ENCODE measurements at regions not wholly inside any gene's neighbourhood (a gene's known extent, or its start where the extent isn't known, plus 50 kb on each side); places are given as distances from the start of the nearest gene placed in this dataset.

GRCh38 chr20:22216984-22217383 lies 367.4 kb downstream of the FOXA2 start:
- Histone ChIP-seq H3F3A (ENCODE audit: low read length, unreplicated experiment) (no peaks in the 10 kb centered on the region), H3K27ac (ENCODE audit: low read length) (no peak overlapping the region), H4K20me1 (ENCODE audit: low read length) (no peaks in the 10 kb centered on the region), H3K79me2 (ENCODE audit: low read length) (no peaks in the 10 kb centered on the region), H2AFZ (ENCODE audit: low read length) (no peak overlapping the region), H3K9me3 (ENCODE audit: low read length) (no peaks in the 10 kb centered on the region), H3K27me3 (ENCODE audit: low read length) (peaks cover 96% of the 10 kb centered on the region), H3K36me3 (ENCODE audit: low read depth, low read length) (no peaks in the 10 kb centered on the region), H3K4me3 (ENCODE audit: low read length) (no peak overlapping the region), H3K9ac (ENCODE audit: low read length) (no peak overlapping the region), H3K9me2 (replicated peaks; ENCODE audit: low read length) (no peaks in the 10 kb centered on the region), H3K4me2 (ENCODE audit: low read length) (no peak overlapping the region), H3K4me1 (ENCODE audit: insufficient read depth, low read length) (no peaks in the 10 kb centered on the region)
- ChIA-PET POLR2A (ENCODE audit: unreplicated experiment) (no interaction called here), CTCF (no interaction called here)
- TF ChIP-seq EZH2 (IDR thresholded peaks at IDR 0.05; ENCODE audit: low read length, unreplicated experiment) (no peak), CTCF (conservative IDR thresholded peaks at IDR 0.05; ENCODE audit: low read depth, low read length) (no peak), EZH2phosphoT487 (IDR thresholded peaks at IDR 0.05; ENCODE audit: borderline replicate concordance, low read length) (no peak)
- BruUV-seq (replicated peaks) = no TSS peak
- no peak for DNase-seq
- ATAC-seq = no peak
- intact Hi-C loops (cut with micrococcal nuclease) = no loop called here

GRCh38 chr20:22214296-22214695 lies 370.1 kb downstream of the FOXA2 start:
- no peaks in the 10 kb centered on the region for H4K20me1 ChIP-seq (ENCODE audit: low read length)
- no peak overlapping the region for H3K9ac ChIP-seq (ENCODE audit: low read length)
- no TSS peak for BruUV-seq (replicated peaks)
- no peaks in the 10 kb centered on the region for H3K9me2 ChIP-seq (replicated peaks; ENCODE audit: low read length)
- DNase-seq = no peak
- no peaks in the 10 kb centered on the region for H3K79me2 ChIP-seq (ENCODE audit: low read length)
- ChIA-PET CTCF (no interaction called here), POLR2A (ENCODE audit: unreplicated experiment) (no interaction called here)
- intact Hi-C loops (cut with micrococcal nuclease) = no loop called here
- H3K9me3 ChIP-seq (ENCODE audit: low read length) = no peaks in the 10 kb centered on the region
- no peak overlapping the region for H3K4me3 ChIP-seq (ENCODE audit: low read length)
- no peaks in the 10 kb centered on the region for H3K36me3 ChIP-seq (ENCODE audit: low read depth, low read length)
- H3F3A ChIP-seq (ENCODE audit: low read length, unreplicated experiment) = no peaks in the 10 kb centered on the region
- peaks cover 86% of the 10 kb centered on the region for H3K27me3 ChIP-seq (ENCODE audit: low read length)
- no peaks in the 10 kb centered on the region for H3K4me1 ChIP-seq (ENCODE audit: insufficient read depth, low read length)
- H3K4me2 ChIP-seq (ENCODE audit: low read length) = no peak overlapping the region
- TF ChIP-seq CTCF (conservative IDR thresholded peaks at IDR 0.05; ENCODE audit: low read depth, low read length) (no peak), EZH2 (IDR thresholded peaks at IDR 0.05; ENCODE audit: low read length, unreplicated experiment) (no peak), EZH2phosphoT487 (IDR thresholded peaks at IDR 0.05; ENCODE audit: borderline replicate concordance, low read length) (no peak)
- no peak overlapping the region for H2AFZ ChIP-seq (ENCODE audit: low read length)
- no peak for ATAC-seq
- H3K27ac ChIP-seq (ENCODE audit: low read length) = no peak overlapping the region

GRCh38 chr20:22213271-22213670 lies 371.1 kb downstream of the FOXA2 start:
- DNase-seq = no peak
- Histone ChIP-seq H3K4me1 (ENCODE audit: insufficient read depth, low read length) (no peaks in the 10 kb centered on the region), H3K4me2 (ENCODE audit: low read length) (no peak overlapping the region), H3K9me2 (replicated peaks; ENCODE audit: low read length) (no peaks in the 10 kb centered on the region), H3K27ac (ENCODE audit: low read length) (no peak overlapping the region), H4K20me1 (ENCODE audit: low read length) (no peaks in the 10 kb centered on the region), H3F3A (ENCODE audit: low read length, unreplicated experiment) (no peaks in the 10 kb centered on the region), H3K79me2 (ENCODE audit: low read length) (no peaks in the 10 kb centered on the region), H3K36me3 (ENCODE audit: low read depth, low read length) (no peaks in the 10 kb centered on the region), H3K27me3 (ENCODE audit: low read length) (peaks cover 76% of the 10 kb centered on the region), H3K9me3 (ENCODE audit: low read length) (no peaks in the 10 kb centered on the region), H2AFZ (ENCODE audit: low read length) (no peak overlapping the region), H3K4me3 (ENCODE audit: low read length) (no peak overlapping the region), H3K9ac (ENCODE audit: low read length) (no peak overlapping the region)
- ChIA-PET POLR2A (ENCODE audit: unreplicated experiment) (no interaction called here), CTCF (no interaction called here)
- intact Hi-C loops (cut with micrococcal nuclease) = no loop called here
- BruUV-seq (replicated peaks) = no TSS peak
- no peak for TF ChIP-seq EZH2phosphoT487 (IDR thresholded peaks at IDR 0.05; ENCODE audit: borderline replicate concordance, low read length)
- TF ChIP-seq EZH2 (IDR thresholded peaks at IDR 0.05; ENCODE audit: low read length, unreplicated experiment) = no peak
- no peak for TF ChIP-seq CTCF (conservative IDR thresholded peaks at IDR 0.05; ENCODE audit: low read depth, low read length)
- ATAC-seq = no peak

Data from PC-3 (cell line).